ENCODE measurements at regions not wholly inside any gene's neighbourhood (a gene's known extent, or its start where the extent isn't known, plus 50 kb on each side); places are given as distances from the start of the nearest gene placed in this dataset.

DNA sequence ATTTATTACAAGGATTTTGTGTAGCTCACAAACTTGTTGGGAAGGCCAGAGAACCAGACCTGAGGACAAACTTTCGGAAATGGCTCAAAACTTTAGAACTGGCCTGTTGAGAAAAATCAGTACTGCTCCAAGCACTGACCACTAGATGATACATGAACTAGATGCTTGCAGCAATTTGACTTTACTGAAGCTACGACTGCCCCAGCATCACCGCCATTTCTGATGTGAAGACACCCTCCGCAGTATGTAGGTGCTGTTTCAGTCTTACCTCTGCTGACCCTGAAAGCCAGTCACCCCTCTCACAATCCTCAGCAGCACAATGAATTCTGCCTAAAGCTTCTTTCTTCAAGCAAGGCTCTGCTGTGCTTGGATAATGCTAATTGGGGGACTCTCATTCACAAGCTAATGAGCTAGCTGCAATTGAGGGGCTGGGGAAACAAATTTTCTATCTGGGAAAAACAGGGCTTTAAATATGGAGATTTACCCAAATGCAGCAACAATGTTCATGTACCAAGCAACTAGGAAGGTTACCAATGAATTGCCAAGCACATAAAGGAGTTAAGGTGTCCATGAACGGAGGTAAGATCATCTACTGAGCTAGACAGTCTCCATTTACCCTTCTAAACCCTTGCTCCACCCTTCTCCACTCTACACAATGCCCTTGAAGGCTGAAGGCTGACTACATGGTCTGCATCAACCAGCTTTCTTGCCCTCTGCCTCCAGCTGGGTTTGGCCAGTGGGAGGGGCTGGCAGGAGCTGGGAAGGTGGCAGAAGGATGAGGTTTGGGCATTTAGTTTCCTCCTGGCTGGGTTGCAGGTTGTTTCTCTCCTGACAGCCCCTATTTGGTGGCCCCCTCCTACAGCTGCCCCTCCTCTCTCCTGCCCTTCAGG is 53.2 kb upstream of the FSTL1 start:
- no peak for TF ChIP-seq POLR2A (IDR thresholded peaks at IDR 0.05)
- TF ChIP-seq, protein P1, sequence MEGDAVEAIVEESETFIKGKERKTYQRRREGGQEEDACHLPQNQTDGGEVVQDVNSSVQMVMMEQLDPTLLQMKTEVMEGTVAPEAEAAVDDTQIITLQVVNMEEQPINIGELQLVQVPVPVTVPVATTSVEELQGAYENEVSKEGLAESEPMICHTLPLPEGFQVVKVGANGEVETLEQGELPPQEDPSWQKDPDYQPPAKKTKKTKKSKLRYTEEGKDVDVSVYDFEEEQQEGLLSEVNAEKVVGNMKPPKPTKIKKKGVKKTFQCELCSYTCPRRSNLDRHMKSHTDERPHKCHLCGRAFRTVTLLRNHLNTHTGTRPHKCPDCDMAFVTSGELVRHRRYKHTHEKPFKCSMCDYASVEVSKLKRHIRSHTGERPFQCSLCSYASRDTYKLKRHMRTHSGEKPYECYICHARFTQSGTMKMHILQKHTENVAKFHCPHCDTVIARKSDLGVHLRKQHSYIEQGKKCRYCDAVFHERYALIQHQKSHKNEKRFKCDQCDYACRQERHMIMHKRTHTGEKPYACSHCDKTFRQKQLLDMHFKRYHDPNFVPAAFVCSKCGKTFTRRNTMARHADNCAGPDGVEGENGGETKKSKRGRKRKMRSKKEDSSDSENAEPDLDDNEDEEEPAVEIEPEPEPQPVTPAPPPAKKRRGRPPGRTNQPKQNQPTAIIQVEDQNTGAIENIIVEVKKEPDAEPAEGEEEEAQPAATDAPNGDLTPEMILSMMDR (IDR thresholded peaks at IDR 0.05) = no peak

Data from uterus (tissue), 2 donors.